HL-60 (cell line): ENCODE measurements at regions not wholly inside any gene's neighbourhood (a gene's known extent, or its start where the extent isn't known, plus 50 kb on each side); places are given as distances from the start of the nearest gene placed in this dataset.

ENCODE experiments used
- DNase-seq, 2 experiments: peaks; one replicate each; pipeline ENCODE4 v3.0.0-alpha.2; 2010 to 2020; ENCODE audit warnings: low read depth in 1 of 2, low spot score in 1 of 2
- H3K27ac ChIP-seq: fragments of 250-450 bp; sonication (Bioruptor Pico); replicated peaks from 2 replicates; pipeline ENCODE4 v1.5.1; 2020; ENCODE audit warnings: mild to moderate bottlenecking, moderate library complexity
- H3K27me3 ChIP-seq: fragments of 250-450 bp; sonication (Bioruptor Pico); 2 replicates; pipeline ENCODE4 v1.5.1; 2021; ENCODE audit warnings: mild to moderate bottlenecking, moderate library complexity; ENCODE audit not compliant: insufficient read depth, poor library complexity, severe bottlenecking
- H3K4me3 ChIP-seq: replicated peaks from 2 replicates; pipeline ENCODE4 v1.5.1; 2011; ENCODE audit warnings: mild to moderate bottlenecking, control low read depth, low read length; ENCODE audit not compliant: insufficient read depth
- CTCF ChIP-seq: IDR thresholded peaks from one replicate; pipeline ENCODE4 v1.5.1; 2011; ENCODE audit warnings: low read length, control low read depth, inconsistent platforms; ENCODE audit not compliant: insufficient read depth
- GABPA ChIP-seq: IDR thresholded peaks from 2 replicates; pipeline ENCODE4 v1.6.1; 2012; ENCODE audit warnings: low read depth
- POLR2AphosphoS5 ChIP-seq: IDR thresholded peaks from 2 replicates; pipeline ENCODE4 v1.6.1; 2012; ENCODE audit warnings: low read depth
- REST ChIP-seq: IDR thresholded peaks from 2 replicates; pipeline ENCODE4 v1.6.1; 2012; ENCODE audit warnings: low read depth; ENCODE audit not compliant: insufficient replicate concordance
- SPI1 ChIP-seq: IDR thresholded peaks from 2 replicates; pipeline ENCODE4 v1.6.1; 2012; ENCODE audit warnings: low read depth, mild to moderate bottlenecking, borderline replicate concordance

GRCh38 chr20:51095633-51096521 lies 73.0 kb upstream of the KCNG1 start:
- Histone ChIP-seq H3K4me3 (no peak overlapping the region), H3K27me3 (peaks cover 12% of the 10 kb centered on the region), H3K27ac (no peak overlapping the region)
- TF ChIP-seq POLR2AphosphoS5 (no peak), CTCF (no peak), GABPA (no peak), REST (no peak), SPI1 (no peak)
- no peak for DNase-seq

GRCh38 chr20:51094221-51094620 lies 71.3 kb upstream of the KCNG1 start:
- no peak overlapping the region for H3K27ac ChIP-seq
- H3K4me3 ChIP-seq = no peak overlapping the region
- peaks cover 12% of the 10 kb centered on the region for H3K27me3 ChIP-seq
- no peak for DNase-seq
- no peak for TF ChIP-seq GABPA
- no peak for TF ChIP-seq SPI1
- no peak for TF ChIP-seq CTCF
- TF ChIP-seq REST = no peak
- TF ChIP-seq POLR2AphosphoS5 = no peak

GRCh38 chr20:51093240-51093763 lies 70.4 kb upstream of the KCNG1 start:
- H3K4me3 ChIP-seq = no peak overlapping the region

More at GRCh38 chr20:51093240-51093763, 70.4 kb upstream of the KCNG1 start:
- Histone ChIP-seq H3K27me3 (peaks cover 12% of the 10 kb centered on the region), H3K27ac (no peak overlapping the region)
- DNase-seq = no peak
- TF ChIP-seq SPI1 (no peak), REST (no peak), CTCF (no peak), GABPA (no peak), POLR2AphosphoS5 (no peak)
